ENCODE measurements at regions not wholly inside any gene's neighbourhood (a gene's known extent, or its start where the extent isn't known, plus 50 kb on each side); places are given as distances from the start of the nearest gene placed in this dataset.

- TF ChIP-seq GATA2 (IDR thresholded peaks at IDR 0.05; ENCODE audit: low read depth, low read length) (no peak), GATA3 (IDR thresholded peaks at IDR 0.05; ENCODE audit: low read depth, low read length) (no peak)
Measured at GRCh38 chr6:22133357-22133756, 163.5 kb downstream of the PRL start.
